Endothelial cell of umbilical vein (primary cell): ENCODE measurements at regions not wholly inside any gene's neighbourhood (a gene's known extent, or its start where the extent isn't known, plus 50 kb on each side); places are given as distances from the start of the nearest gene placed in this dataset.

Experiments
- BruUV-seq: library from RNA; stranded (reverse); fragments of 400-500 nt; replicated peaks from 2 replicates; lab custom pipeline; 2021; lab: Mats Ljungman, UMichigan
- CTCF ChIA-PET: fragments of 300-600, 350-600 bp; sonication (Branson Sonifier 250); formaldehyde crosslinking; loops from one replicate; lab custom pipeline; 2021; ENCODE audit warnings: antibody characterized with exemption, inconsistent platforms; lab: Charles Lee
- POLR2A ChIA-PET: fragments of 300-600, 350-600 bp; sonication (Branson Sonifier 250); formaldehyde crosslinking; loops from one replicate; lab custom pipeline; 2021; ENCODE audit warnings: antibody characterized with exemption, inconsistent platforms; lab: Charles Lee
- DNase-seq: peaks from one replicate; pipeline ENCODE4 v3.0.0-alpha.2; 2011; ENCODE audit warnings: low read depth, low spot score
- FAIRE-seq: peaks from 2 replicates; lab custom pipeline; 2011; peaks lifted over from hg19 to GRCh38; lab: Jason Lieb, UNC
- H2AFZ ChIP-seq: 2 replicates; pipeline ENCODE4 v1.6.0; 2012; ENCODE audit warnings: low read depth, low read length, control low read depth, inconsistent platforms
- H3K27ac ChIP-seq: 2 replicates; pipeline ENCODE4 v1.5.1; 2011; ENCODE audit warnings: low read depth, mild to moderate bottlenecking, control low read depth, low read length, moderate library complexity; ENCODE audit not compliant: insufficient read depth
- H3K27me3 ChIP-seq, 2 experiments: 2 replicates each; pipeline versions ENCODE4 v1.6.0 to v1.6.1; 2011; ENCODE audit warnings: low read length in 2 of 2, mixed read lengths in 1 of 2; ENCODE audit not compliant: control insufficient read depth in 2 of 2, insufficient read depth in 2 of 2
- H3K36me3 ChIP-seq, 2 experiments: 2 replicates in 1 of 2; 3 replicates in 1 of 2; pipeline ENCODE4 v1.5.1; 2011; ENCODE audit warnings: low read length in 2 of 2, mild to moderate bottlenecking in 1 of 2, moderate library complexity in 1 of 2; ENCODE audit not compliant: control insufficient read depth in 2 of 2, insufficient read depth in 2 of 2; ENCODE audit errors: extremely low read depth in 1 of 2
- H3K4me1 ChIP-seq: 3 replicates; pipeline ENCODE4 v1.5.1; 2011; ENCODE audit warnings: mild to moderate bottlenecking, low read length; ENCODE audit not compliant: control insufficient read depth, insufficient read depth; ENCODE audit errors: extremely low read depth
- H3K4me2 ChIP-seq: 2 replicates; pipeline ENCODE4 v1.6.1; 2011; ENCODE audit warnings: low read length, control low read depth, mixed read lengths; ENCODE audit not compliant: insufficient read depth
- H3K4me3 ChIP-seq, 3 experiments: fragments of 200-600 bp in 1 of 3; sonication (generic), shearing (Covaris generic) in 1 of 3; replicated peaks in 1 of 3; 2 replicates each; pipeline ENCODE4 v1.5.1; 2011 to 2016; ENCODE audit warnings: control low read depth in 3 of 3, low read length in 3 of 3, mild to moderate bottlenecking in 2 of 3, inconsistent platforms in 1 of 3, low read depth in 1 of 3, moderate library complexity in 1 of 3; ENCODE audit not compliant: insufficient read depth in 1 of 3
- H3K79me2 ChIP-seq: 2 replicates; pipeline ENCODE4 v1.6.0; 2012; ENCODE audit warnings: low read length, inconsistent platforms; ENCODE audit not compliant: control insufficient read depth, insufficient read depth
- H3K9ac ChIP-seq: replicated peaks from 2 replicates; pipeline ENCODE3; 2011; ENCODE audit warnings: low read length, control low read depth; ENCODE audit not compliant: insufficient read depth; ENCODE audit errors: extremely low read depth
- H3K9me1 ChIP-seq: replicated peaks from 3 replicates; pipeline ENCODE4 v1.6.0; 2011; ENCODE audit warnings: mild to moderate bottlenecking, low read length; ENCODE audit not compliant: control insufficient read depth, insufficient read depth; ENCODE audit errors: extremely low read depth
- H3K9me3 ChIP-seq: replicated peaks from 2 replicates; pipeline ENCODE4 v1.5.1; 2012; ENCODE audit warnings: low read length, inconsistent platforms; ENCODE audit not compliant: control insufficient read depth, insufficient read depth
- H4K20me1 ChIP-seq: replicated peaks from 2 replicates; pipeline ENCODE3; 2011; ENCODE audit warnings: mild to moderate bottlenecking, low read length; ENCODE audit not compliant: control insufficient read depth, insufficient read depth; ENCODE audit errors: extremely low read depth
- CTCF ChIP-seq, 2 donors: IDR thresholded peaks; 1 replicate in 1 of 2; 2 replicates in 1 of 2; pipeline ENCODE4 v1.5.1; 2011; ENCODE audit warnings: low read length in 2 of 2, mild to moderate bottlenecking in 2 of 2, moderate library complexity in 2 of 2, control low read depth in 1 of 2, inconsistent platforms in 1 of 2, low read depth in 1 of 2; ENCODE audit not compliant: insufficient read depth in 1 of 2; ENCODE audit errors: extremely low read depth in 1 of 2
- EZH2 ChIP-seq: IDR thresholded peaks from 2 replicates; pipeline ENCODE4 v1.6.1; 2012; ENCODE audit warnings: borderline replicate concordance, low read depth, mild to moderate bottlenecking, moderate library complexity, low read length, inconsistent platforms; ENCODE audit not compliant: severe bottlenecking
- FOS ChIP-seq: IDR thresholded peaks from 2 replicates; pipeline ENCODE4 v1.6.1; 2011; ENCODE audit warnings: mild to moderate bottlenecking, low read length, moderate library complexity, borderline replicate concordance; ENCODE audit not compliant: insufficient read depth
- GATA2 ChIP-seq: IDR thresholded peaks from 2 replicates; pipeline ENCODE4 v1.7.0; 2011; ENCODE audit warnings: low read depth, mild to moderate bottlenecking, moderate library complexity, mixed read lengths, low read length; ENCODE audit not compliant: insufficient read length, insufficient read depth
- JUN ChIP-seq: IDR thresholded peaks from 2 replicates; pipeline ENCODE4 v1.6.1; 2011; ENCODE audit warnings: borderline replicate concordance, low read depth; ENCODE audit not compliant: insufficient read length, insufficient read depth
- MYC ChIP-seq: IDR thresholded peaks from one replicate; pipeline ENCODE4 v1.6.1; 2011; ENCODE audit warnings: mild to moderate bottlenecking, low read depth, low read length
- POLR2A ChIP-seq: IDR thresholded peaks from 2 replicates; pipeline ENCODE4 v1.6.1; 2012; ENCODE audit warnings: low read depth, mild to moderate bottlenecking, control low read depth, low read length
- POLR2AphosphoS5 ChIP-seq: IDR thresholded peaks from 2 replicates; pipeline ENCODE4 v1.6.1; 2012; ENCODE audit warnings: low read depth, mild to moderate bottlenecking, control low read depth, low read length, moderate library complexity; ENCODE audit not compliant: insufficient read depth
- dilution Hi-C: fragments of 300-500 bp; cut with MboI; formaldehyde crosslinking; loops from one replicate; pipeline ENCODE4 v1.15.0; 2019; ENCODE audit warnings: low sequenced_read_pairs; ENCODE audit not compliant: extremely low pct_ligation_motif_present
- intact Hi-C: fragments of 100-400 bp; cut with micrococcal nuclease; formaldehyde crosslinking; loops from one replicate; pipeline ENCODE4 v1.10.0; 2022
- TF ChIP-seq, protein P1 (sequence below): IDR thresholded peaks from 2 replicates; pipeline ENCODE4 v1.6.1; 2011; ENCODE audit not compliant: insufficient read depth, insufficient read length

DNA sequence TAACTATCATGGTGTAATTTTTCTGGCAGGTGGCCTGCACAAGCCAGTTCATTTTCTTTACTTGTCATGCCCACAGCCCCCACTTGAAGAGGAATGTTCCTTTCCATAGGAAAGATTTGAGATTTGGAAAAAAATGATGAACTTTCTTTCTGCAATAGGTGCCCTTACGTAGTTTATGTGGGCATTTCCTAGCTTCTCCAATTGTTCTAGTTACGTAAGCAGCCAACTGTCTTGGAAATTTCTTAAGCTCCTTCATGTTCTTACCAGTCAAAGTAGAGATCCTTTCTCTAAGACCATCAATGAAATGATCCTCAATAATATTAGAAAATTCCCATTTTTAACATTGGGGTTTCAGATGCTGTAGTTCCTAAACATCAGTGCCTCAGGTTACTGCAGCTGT is 109.5 kb upstream of the F3 start:
- CTCF ChIA-PET, result no interaction called here
- H3K27me3 ChIP-seq, result peaks cover 2 to 3% of the 10 kb centered on the region in 2 experiments
- H3K36me3 ChIP-seq, result no peaks in the 10 kb centered on the region
- FAIRE-seq, result no peak
- no peak overlapping the region for H3K4me2 ChIP-seq
- POLR2A ChIA-PET, result no interaction called here
- intact Hi-C loops (no loop called here), dilution Hi-C loops (no loop called here)
- no peak for DNase-seq
- H4K20me1 ChIP-seq, result no peaks in the 10 kb centered on the region
- no peak overlapping the region for H3K4me3 ChIP-seq
- BruUV-seq, result no TSS peak
- no peak for TF ChIP-seq GATA2
- TF ChIP-seq, protein P1, sequence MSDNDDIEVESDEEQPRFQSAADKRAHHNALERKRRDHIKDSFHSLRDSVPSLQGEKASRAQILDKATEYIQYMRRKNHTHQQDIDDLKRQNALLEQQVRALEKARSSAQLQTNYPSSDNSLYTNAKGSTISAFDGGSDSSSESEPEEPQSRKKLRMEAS, result no peak
- no peak for TF ChIP-seq FOS
- no peak for TF ChIP-seq MYC
- no peak for TF ChIP-seq EZH2
- no peak for TF ChIP-seq JUN
- TF ChIP-seq CTCF (IDR thresholded peaks at IDR 0.05; ENCODE audit: extremely low read depth in 1 of 2, insufficient read depth in 1 of 2, low read depth in 1 of 2, low read length in 2 of 2), result no peak
- no peak for TF ChIP-seq POLR2AphosphoS5
- no peak for TF ChIP-seq POLR2A
- no peak overlapping the region for H3K27ac ChIP-seq
- no peak overlapping the region for H2AFZ ChIP-seq
- H3K79me2 ChIP-seq, result no peaks in the 10 kb centered on the region
- peaks cover 10% of the 10 kb centered on the region for H3K4me1 ChIP-seq
- no peaks in the 10 kb centered on the region for H3K9me3 ChIP-seq
- no peak overlapping the region for H3K9ac ChIP-seq
- H3K9me1 ChIP-seq, result no peaks in the 10 kb centered on the region
